ENCODE measurements at regions not wholly inside any gene's neighbourhood (a gene's known extent, or its start where the extent isn't known, plus 50 kb on each side); places are given as distances from the start of the nearest gene placed in this dataset.
"Not testable (repeated sequence)": the region's sequence is repeated elsewhere in the genome, so short reads cannot be mapped to it uniquely, and the experiment has no call there.

DNA sequence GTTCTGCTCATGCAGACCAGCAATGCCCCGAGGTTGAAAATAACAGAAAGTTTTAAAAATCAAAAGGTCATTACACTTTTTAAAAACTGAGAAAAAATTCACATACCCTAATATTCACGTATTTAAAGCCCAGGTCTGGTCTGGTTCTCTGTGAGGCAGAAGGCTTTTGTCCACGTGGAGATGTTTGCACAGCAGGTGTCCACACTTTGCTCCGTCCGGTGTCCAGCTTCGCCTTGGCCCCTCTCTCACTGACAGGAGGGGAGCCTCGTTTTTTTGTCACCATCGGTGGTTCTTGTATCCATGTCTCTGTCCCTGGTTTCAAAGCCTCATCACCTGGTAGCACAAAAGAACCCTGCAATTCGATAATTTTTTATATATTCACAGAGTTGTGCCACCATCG is 434.6 kb upstream of the FRG1 start:
- no peak for DNase-seq (ENCODE audit: low read depth in 2 of 2)

DNA sequence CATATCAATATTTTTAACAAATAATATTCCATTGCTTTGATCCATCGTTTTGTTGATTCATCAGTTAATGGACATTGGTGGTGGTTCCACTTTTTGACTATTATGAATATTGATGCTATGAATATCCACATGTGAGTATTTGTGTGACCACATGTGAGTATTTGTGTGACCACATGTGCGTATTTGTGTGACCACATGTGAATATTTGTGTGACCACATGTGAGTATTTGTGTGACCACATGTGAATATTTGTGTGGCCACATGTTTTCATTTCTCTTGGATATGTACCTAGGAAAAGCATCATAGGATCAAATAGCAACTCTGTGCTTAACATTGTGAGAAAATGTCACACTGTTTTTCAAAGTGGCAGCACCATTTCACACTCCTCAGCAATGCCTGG is 433.6 kb upstream of the FRG1 start:
- no peak for DNase-seq (ENCODE audit: low read depth in 2 of 2)

DNA sequence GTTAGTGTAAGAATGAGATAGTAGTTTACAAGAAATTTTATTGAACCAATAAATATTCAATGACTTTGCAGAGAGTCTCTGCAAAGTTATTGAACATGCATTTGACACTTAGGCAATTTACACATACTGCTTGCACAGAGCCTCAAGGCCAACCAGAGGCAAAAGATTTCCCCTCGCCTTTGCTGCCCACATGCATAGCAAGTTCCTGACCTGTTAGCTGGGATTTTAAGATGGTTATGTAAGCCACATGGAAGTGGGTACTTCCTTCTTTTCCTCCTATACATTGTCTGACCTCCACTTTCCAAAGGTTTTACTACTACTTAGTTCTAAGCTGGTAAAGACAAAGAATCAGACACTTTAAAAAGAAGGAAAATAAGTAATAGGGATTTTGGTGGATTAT is 430.1 kb upstream of the FRG1 start:
- no peak for DNase-seq (ENCODE audit: low read depth in 2 of 2)

DNA sequence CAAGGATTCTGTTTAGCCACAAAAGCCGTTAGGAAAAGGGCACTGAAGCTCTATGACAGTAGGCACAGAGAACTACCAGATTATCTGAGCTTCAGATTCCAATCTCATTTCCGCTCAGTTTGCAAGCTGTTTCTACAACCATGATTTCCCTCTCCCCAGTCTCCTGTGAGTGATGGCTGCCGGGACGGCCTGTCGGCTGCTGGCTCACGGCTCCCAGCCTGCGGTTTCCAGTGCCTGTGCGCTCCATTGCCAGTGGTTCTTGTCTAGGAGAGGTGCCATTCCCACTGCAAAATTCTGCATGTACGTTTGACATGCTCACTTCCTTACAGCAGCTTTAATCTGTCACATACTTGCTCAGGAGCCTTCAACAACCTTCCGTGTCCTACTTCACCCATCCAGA is 429.1 kb upstream of the FRG1 start:
- no peak for DNase-seq (ENCODE audit: low read depth in 2 of 2)

DNA sequence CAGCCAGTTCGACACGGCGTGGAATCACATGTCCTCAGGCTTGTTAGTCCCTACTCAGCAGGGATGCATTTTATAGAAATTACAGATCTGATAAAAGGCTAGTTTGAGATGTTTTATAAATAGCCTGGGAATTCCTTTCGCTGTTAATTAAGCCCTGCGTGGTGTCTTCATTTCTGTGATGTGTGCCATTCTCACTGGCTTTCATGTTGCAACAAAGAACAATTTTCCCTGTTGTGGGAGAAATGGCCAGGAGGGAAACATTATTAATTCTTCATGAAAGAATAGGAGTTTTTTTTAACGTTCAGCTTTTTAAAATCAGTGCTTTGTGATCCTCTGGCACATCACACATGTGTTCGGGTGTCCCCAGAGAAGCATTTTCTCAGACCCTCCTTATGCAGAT is 427.3 kb upstream of the FRG1 start:
- no peak for DNase-seq (ENCODE audit: low read depth in 2 of 2)

DNA sequence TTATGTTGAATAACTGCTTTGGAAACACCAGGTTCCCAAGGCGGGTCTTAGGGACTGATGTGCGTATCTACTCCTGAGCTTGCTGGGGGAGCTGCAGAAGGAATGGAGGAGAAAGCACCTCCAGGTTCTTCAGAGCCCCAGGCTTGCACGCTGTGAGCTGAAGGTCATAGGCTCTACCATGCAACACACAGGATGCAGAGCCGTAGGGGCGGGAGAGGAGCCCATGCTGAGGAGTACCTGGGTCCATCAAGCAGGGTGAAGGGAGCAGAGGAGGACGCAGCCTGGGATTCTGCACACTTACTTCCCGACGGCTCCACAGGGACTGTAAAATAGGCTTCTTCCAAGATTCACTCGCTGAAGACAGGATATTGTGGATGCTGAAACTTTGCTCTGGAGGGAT is 426.5 kb upstream of the FRG1 start:
- no peak for DNase-seq (ENCODE audit: low read depth in 2 of 2)

DNA sequence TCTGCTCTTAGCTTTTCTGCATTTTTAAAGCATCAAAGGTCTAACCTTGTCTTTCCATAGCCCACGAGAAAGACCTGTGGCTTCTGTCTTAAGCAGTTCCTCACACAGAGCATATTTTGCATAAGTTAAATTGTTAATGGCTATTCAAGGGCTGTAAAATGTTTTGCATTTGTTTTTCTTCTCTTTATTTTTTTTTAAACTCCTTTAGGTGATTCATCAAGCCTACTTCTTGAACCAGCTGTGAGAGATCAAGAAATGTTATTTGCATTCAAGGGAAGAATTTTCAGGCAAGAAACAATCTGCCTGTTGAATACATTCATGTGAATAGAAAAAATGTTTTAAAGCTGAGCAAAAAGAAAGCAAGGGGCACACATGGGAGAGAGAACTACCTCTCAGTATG is 423.8 kb upstream of the FRG1 start:
- no peak for DNase-seq (ENCODE audit: low read depth in 2 of 2)

DNA sequence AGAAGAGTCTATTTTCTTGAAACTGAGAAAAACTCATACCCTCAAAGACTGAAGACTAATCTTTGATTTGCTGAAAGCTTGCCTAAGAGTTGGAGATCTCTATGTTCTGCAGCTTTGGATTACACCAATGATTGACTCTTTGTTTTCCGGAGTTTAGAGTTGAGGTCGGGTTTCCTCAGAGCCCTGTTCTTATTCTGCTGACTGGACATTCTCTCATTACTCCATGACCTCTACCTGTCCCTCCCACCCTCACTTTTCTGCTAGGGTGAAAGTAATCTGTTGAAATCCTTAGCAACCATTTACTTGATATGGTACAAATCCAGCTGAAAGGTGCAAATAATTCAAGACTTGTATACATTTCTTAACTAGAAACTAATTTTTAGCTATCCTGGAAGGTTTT is 421.5 kb upstream of the FRG1 start:
- DNase-seq (ENCODE audit: low read depth in 2 of 2) = no peak

DNA sequence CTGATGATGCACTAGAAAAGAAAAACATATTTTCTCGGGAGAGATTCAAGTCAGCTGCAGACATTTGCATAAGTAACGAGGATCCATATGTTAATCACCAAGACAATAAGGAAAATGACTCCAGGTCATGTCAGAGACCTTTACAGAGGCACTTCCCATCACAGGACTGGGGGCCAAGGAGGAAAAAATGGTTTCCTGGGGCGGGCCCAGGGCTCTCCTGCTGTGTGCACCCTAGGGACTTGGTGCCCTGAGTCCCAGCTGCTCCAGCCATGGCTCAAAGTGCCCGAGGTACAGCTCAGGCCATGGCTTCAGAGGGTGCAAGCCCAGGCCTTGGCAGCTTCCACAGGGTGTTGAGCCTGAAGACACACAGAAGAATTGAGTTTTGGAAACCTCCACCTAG is 415.4 kb upstream of the FRG1 start:
- no peak for DNase-seq (ENCODE audit: low read depth in 2 of 2)

DNA sequence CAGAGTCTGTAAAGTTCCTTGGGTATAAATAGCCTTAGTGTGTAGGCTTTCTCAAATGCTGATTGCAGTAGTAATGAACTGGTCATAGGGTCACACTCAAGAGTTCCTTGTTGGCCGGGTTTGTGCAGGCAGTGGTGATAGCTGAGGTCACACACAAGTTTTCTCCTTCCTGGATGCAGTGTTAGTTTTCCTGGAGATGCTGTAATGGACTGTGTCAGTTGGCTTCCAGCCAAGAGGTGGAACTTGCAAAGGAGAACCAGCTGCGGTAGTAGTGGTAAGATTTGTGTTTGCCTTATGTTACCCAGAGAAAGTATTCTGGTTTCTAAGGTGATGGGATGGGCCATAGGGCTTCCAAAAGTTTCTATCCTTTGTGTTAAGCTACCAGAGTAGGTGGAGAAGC is 409.8 kb upstream of the FRG1 start:
- DNase-seq (ENCODE audit: low read depth in 2 of 2) = no peak

DNA sequence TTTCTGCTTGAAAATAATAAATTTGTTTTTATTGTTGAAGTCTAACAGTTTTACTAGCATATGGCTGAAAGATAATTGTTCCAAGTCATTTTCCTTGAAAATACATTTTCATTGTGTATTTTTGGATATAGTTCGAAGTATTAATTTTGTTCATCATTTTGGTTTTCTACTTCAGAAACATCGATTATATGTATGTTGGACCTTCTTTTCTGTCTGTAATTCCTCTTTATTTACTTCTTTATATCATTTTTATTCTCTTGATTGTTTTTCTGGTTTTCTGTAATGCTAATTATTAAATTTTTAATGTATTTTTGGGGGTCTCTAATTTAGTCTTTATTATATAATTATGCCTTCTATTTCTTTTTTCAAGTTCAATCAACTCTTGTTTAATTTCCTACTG is 407.1 kb upstream of the FRG1 start:
- no peak for DNase-seq (ENCODE audit: low read depth in 2 of 2)

DNA sequence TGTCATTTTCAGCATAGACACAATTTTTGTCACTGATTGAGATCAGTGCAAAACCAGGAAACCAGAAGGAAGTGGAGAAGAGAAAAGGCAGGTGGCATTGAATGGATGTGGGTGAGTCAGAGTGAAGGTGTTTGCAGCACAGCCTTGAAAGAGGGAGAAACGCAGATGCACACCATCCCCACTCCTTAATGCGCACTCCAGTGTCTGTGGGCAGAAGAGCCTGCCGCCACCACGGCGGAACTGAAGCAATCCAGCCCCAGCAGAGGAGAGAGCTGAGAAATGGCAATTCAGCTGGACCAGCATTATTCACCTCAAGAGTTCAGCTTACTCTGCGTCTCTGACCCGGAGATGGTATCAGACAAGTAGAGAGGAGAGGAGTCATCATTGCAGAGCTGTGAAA is 393.1 kb upstream of the FRG1 start:
- DNase-seq (ENCODE audit: low read depth in 2 of 2) = no peak

DNA sequence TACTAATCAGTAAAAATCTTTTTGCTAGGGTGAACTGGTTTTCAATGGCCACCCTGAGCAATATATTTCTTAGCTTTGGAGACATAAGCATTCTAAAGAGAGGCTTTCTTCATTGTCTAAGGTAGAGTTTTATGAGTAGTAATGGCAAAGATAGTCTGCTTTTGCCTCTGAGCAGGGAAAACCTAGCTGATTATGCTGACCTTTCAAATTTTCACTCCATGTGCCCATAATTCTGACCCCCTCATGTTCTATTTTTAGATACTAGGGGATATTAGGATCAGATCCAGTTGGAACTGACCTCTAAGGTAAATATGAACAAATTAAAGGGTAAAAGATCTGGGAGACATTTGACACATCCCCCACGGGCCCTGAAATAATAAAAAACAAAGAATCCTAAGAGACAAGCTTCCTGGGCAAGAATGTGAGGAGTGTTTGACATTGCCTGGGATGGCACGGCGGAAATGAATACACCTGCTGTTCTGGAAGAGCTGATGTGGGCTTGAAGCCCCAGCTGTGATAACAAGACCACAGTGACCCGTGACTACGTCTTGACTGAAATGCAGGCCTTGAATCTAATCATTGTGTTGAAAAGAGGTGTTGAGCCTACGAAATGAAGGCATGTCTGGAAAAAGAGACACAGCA is 392.1 kb upstream of the FRG1 start:
- no peak for DNase-seq (ENCODE audit: low read depth in 2 of 2)

DNA sequence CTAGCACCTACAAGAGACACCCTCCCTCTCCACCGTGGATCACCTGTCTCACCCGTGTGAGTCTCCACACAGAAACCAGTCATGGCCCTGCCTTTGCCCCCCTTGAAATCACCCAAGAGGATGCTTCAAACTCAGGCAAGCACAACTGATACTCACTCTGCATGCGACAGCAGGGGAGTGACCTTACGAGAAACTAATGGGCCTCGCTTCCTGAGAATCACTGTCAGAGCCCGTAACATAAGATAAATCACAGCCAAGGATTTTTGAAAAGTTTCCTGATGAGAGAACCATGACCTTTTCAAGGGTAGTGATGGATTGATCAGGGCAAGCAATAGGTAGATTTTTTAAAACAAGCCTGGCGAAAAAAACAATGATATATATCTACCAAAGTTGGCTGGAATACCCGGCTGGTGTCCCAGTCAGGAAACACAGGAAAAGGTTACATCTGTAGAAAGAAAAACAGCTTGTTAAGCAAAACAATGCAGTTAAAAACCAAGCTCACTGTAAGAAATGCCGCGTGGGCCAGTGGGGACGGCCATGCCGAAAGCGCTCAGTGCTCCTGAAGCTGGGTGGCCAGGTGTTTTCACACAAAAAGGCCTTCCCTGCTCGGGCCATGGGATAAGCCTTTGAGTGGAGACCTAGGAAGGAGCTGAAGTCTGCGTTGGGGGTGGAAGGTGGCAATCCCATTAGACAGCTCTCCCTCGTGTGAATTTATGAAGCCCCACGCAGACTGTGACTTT is 388.6 kb upstream of the FRG1 start:
- DNase-seq (ENCODE audit: low read depth in 2 of 2) = not testable (repeated sequence)

DNA sequence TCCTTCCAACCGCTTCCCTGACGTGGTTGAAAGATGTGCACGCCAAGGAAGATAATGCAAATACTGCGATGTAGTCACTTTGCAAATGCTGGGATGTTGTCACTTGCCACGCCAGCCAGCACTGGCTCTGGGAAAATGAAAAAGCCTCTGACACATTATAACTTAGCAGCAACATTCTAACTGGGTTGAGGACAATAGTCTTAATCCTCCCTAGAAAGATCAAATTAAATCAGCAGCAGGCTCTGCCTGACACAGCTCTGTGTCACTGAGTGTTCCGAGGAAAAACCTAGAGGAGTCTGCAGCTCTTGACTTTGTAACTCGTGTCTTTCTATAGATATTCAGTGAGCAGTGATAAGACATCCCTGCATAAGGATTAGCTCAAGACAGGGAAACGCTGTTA is 380.1 kb upstream of the FRG1 start:
- not testable (repeated sequence) for DNase-seq (ENCODE audit: low read depth in 2 of 2)

DNA sequence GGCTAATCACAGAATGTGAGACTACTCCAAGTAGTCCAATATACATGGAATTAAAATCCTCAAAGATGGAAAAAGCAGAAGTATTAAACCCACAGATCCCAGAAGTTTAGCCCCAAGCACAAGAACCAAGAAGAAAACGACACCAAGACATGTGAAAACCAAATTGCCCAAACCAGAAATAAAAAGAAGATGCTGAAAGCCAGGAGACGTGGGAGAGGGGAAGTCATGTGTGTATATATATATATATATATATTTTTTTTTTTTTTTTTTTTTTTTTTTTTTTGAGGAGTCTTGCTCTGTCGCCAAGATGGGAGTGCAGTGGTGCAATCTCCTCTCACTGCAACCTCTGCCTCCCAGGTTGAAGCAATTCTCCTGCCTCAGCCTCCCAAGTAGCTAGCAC is 376.9 kb upstream of the FRG1 start:
- DNase-seq (ENCODE audit: low read depth in 2 of 2) = not testable (repeated sequence)

DNA sequence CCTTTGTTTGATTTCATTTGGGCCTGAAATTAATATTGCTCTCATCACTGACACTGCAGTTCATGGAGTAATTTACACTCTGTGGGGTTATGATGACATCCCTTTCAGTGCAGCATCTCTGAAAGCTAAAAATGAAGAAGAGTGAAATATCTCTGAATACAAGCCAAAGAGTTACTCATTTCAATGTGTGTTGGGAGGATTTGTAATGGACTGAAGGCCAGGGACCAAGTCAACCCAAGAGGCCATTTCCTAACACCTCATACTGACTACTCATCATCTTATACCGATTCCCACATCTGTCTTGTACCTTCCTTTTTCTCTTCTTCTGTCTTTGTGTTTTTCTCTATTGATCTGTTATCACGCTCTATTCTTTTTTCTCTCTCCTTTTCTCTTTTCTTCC is 374.4 kb upstream of the FRG1 start:
- DNase-seq (ENCODE audit: low read depth in 2 of 2) = not testable (repeated sequence)

DNA sequence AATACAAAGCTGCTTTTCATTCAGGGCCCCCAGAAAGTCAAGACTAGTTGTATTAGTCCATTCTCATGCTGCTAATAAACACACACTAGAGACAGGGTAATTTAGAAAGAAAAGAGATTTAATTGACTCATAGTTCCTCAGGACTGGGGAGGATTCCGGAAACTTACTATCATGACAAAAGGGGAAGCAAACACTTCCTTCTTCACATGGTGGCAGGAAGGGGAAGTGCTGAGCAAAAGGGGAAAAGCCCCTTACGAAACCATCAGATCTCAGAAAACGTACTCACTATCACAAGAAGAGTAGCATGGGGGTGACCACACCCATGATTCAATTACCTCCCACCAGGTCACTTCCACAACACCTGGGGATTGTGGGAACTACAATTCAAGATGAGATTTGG is 373.8 kb upstream of the FRG1 start:
- not testable (repeated sequence) for DNase-seq (ENCODE audit: low read depth in 2 of 2)

DNA sequence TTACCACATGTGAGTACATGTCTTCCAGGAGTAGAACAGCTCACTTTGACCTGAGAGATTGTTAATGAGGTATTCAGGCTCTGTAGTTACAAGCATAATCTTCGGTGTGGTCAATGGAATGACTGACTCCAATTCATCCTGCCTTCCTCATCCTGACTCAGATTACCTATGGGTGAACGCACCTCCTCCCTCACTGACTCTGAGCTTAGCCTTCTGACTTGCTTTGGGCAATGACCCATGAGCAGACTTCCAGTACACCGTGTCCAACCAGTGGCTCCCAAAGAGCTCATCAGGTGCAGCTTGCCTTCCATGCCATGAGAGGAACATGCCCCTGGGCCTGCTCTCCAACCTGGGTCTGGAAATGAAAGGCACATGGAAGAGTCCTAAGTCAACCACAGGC is 361.0 kb upstream of the FRG1 start:
- DNase-seq (ENCODE audit: low read depth in 2 of 2) = not testable (repeated sequence)

DNA sequence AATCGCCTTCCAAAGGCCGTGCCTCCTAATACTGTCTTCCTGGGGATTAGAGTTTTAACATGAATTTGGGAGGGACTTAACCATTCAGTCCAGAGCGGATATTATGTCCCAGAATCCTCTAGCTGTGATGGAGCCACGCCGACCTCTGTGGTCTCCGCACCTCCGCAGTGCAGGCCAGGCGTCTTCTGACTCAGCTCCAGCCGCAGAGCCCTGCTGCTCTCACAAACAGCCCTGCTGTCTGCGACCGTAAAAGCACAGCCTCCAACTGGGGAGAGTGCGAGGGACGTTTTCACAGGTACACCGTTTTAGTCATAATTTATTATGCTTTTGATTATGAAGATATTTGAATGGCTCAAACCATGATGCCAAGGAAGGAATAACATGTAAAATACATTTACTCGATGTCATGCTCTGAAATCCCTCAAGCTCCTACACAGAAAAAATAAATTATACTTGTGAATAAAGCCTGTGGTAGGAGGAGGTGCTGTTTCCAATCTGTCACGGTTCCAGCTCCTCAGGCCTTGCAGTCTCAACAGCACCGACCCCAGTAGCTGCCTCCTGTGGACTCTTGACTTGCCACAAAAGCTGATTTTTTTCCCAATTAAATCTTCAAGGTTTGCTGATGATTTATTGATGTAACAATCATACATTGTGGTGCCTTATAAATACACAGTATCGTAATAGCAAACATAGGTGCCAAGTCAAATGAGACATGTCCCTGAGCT is 353.6 kb upstream of the FRG1 start:
- DNase-seq (ENCODE audit: low read depth in 2 of 2) = not testable (repeated sequence)

DNA sequence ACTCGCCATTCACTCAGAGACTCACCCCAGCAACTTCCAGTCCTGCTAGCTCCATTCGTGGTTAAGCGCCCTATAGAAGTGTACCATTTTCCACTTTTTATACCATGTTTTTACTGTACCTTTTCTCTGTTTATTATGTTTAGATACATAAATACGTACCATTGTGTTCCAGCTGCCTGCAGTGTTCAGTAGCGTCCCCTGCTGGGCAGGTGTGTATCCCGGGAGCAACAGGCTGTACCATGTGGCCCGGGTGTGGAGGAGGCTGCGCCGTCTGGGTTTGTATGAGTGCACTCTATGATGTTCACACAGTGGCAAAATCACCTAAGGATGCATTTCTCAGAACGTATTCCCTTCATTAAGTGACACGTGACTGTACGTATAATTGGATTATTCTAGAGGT is 351.5 kb upstream of the FRG1 start:
- DNase-seq (ENCODE audit: low read depth in 2 of 2) = not testable (repeated sequence)

DNA sequence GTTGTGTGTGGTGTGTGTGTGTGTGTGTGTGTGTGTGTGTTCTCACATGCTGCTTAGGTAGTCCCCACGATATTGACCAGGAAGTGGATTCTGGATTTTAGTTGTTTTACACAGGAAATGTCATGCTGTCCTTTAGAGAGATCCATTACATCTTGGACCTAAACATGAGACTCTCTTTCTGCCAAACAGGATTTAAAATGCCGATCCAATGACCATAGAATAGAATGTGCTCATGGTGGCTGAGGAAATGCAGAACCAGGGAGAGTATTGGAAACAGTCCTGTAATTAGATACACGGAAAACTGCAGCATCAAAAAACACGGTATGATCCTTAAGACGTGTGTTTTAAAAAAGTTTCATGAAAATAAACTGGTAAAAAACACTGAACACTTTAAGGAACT is 347.8 kb upstream of the FRG1 start:
- no peak for DNase-seq (ENCODE audit: low read depth in 2 of 2)

DNA sequence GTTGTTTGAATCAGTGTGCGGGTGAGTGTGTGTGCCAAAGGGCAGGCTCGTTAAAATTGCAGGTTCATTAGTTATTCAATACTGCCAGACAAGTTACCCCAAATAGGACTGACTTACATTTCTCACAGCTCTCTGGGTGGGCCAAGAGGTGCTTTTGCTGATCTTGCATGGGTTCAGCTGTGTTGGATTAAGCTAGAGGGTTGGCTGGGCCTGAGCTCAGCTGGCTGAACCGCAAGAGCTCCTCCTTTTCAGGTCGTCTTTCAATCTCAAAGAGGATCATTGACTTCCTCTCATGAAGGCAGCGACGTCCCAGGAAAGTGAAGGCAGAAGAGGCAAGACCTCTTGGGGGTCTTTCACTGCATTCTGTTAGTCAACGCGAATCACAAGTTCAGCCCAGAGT is 343.3 kb upstream of the FRG1 start:
- DNase-seq (ENCODE audit: low read depth in 2 of 2) = no peak

All from stimulated activated CD4-positive, alpha-beta T cell treated with anti-CD3 and anti-CD28 coated beads, Interleukin-1b, Interleukin-23, amount 100 ng/mL, for 4 hours (primary cell).